Peyer's patch (tissue), 4 donors: ENCODE measurements at regions not wholly inside any gene's neighbourhood (a gene's known extent, or its start where the extent isn't known, plus 50 kb on each side); places are given as distances from the start of the nearest gene placed in this dataset.

Experiments used
- POLR2A ChIP-seq, 2 donors: fragments of 450-650 bp; IDR thresholded peaks; one replicate each; pipeline ENCODE4 v1.5.1; 2017; ENCODE audit warnings: antibody characterized with exemption in 2 of 2, mild to moderate bottlenecking in 2 of 2, moderate library complexity in 2 of 2
- TF ChIP-seq, protein P1 (sequence below), 6 experiments: fragments of 450-650 bp in 4 of 6; fragments of 200-600 bp in 2 of 6; sonication (generic) in 1 of 6; IDR thresholded peaks; one replicate each; pipeline ENCODE4 v1.5.1; 2017 to 2019; ENCODE audit warnings: antibody characterized with exemption in 6 of 6, mild to moderate bottlenecking in 3 of 6, moderate library complexity in 1 of 6

- TF ChIP-seq, protein P1, sequence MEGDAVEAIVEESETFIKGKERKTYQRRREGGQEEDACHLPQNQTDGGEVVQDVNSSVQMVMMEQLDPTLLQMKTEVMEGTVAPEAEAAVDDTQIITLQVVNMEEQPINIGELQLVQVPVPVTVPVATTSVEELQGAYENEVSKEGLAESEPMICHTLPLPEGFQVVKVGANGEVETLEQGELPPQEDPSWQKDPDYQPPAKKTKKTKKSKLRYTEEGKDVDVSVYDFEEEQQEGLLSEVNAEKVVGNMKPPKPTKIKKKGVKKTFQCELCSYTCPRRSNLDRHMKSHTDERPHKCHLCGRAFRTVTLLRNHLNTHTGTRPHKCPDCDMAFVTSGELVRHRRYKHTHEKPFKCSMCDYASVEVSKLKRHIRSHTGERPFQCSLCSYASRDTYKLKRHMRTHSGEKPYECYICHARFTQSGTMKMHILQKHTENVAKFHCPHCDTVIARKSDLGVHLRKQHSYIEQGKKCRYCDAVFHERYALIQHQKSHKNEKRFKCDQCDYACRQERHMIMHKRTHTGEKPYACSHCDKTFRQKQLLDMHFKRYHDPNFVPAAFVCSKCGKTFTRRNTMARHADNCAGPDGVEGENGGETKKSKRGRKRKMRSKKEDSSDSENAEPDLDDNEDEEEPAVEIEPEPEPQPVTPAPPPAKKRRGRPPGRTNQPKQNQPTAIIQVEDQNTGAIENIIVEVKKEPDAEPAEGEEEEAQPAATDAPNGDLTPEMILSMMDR (IDR thresholded peaks at IDR 0.05) = no peak
- TF ChIP-seq POLR2A (IDR thresholded peaks at IDR 0.05) = no peak
Measured at GRCh38 chr4:170247596-170247995, 157.8 kb upstream of the AADAT start.
